ENCODE measurements at regions not wholly inside any gene's neighbourhood (a gene's known extent, or its start where the extent isn't known, plus 50 kb on each side); places are given as distances from the start of the nearest gene placed in this dataset.

- Histone ChIP-seq H3K9me3 (replicated peaks; ENCODE audit: control insufficient read depth, insufficient read depth, low read depth, low read length) (no peaks in the 10 kb centered on the region), H3K36me3 (ENCODE audit: control insufficient read depth, insufficient read depth, low read length) (no peaks in the 10 kb centered on the region), H3K27me3 (ENCODE audit: control insufficient read depth in 2 of 2, insufficient read depth in 2 of 2, low read length in 2 of 2) (peaks cover 0 to 38% of the 10 kb centered on the region in 2 experiments; a peak in 2 of 5 replicates), H3K4me2 (ENCODE audit: insufficient read depth, low read length) (no peak overlapping the region), H4K20me1 (replicated peaks; ENCODE audit: control insufficient read depth, insufficient read depth, low read length) (no peaks in the 10 kb centered on the region), H3K9me1 (ENCODE audit: control insufficient read depth, insufficient read depth, low read length) (no peaks in the 10 kb centered on the region), H2AFZ (ENCODE audit: low read depth, low read length) (no peak overlapping the region), H3K4me1 (replicated peaks in 1 of 2; ENCODE audit: control insufficient read depth in 2 of 2, insufficient read depth in 2 of 2, low read length in 2 of 2) (no peaks in the 10 kb centered on the region; a peak in 1 of 5 replicates), H3K79me2 (ENCODE audit: control insufficient read depth, insufficient read depth, low read length) (no peaks in the 10 kb centered on the region), H3K27ac (ENCODE audit: extremely low read depth, low read depth, low read length) (no peak overlapping the region), H3K9ac (ENCODE audit: insufficient read depth in 1 of 2, low read depth in 2 of 2, low read length in 2 of 2) (no peak overlapping the region), H3K4me3 (no peak overlapping the region)
- no peak for ATAC-seq
- no peak for DNase-seq (ENCODE audit: extremely low read depth in 1 of 4, low spot score in 3 of 4)
- ChIA-PET CTCF (ENCODE audit: low intra/inter-chr PET ratio) (no interaction called here), POLR2A (interaction anchor here (0.6 to 0.8 kb wide), 2 partner anchors 9 to 14 kb away, joined by 3 read pairs; no protein-coding TSS in a partner anchor)
- intact Hi-C loops (cut with micrococcal nuclease) (no loop called here), in situ Hi-C loops (cut with MboI) (no loop called here)
- BruUV-seq (replicated peaks): no TSS peak
- no peak for FAIRE-seq
- WGBS (ENCODE audit: insufficient coverage, low coverage, missing lambda C conversion rate): 2% methylated on average over 12 of the region's 12 CpGs
- no peak for TF ChIP-seq KLF6 (CRISPR knock-in tag; IDR thresholded peaks at IDR 0.05; ENCODE audit: borderline replicate concordance)
- TF ChIP-seq ZFPM2 (CRISPR knock-in tag; IDR thresholded peaks at IDR 0.05): no peak
- no peak for TF ChIP-seq TCF7 (IDR thresholded peaks at IDR 0.05; ENCODE audit: borderline replicate concordance)
- no peak for TF ChIP-seq TEAD2 (tag; IDR thresholded peaks at IDR 0.05)
- no peak for TF ChIP-seq ZMIZ1 (IDR thresholded peaks at IDR 0.05; ENCODE audit: low read depth in 2 of 2, low read length in 2 of 2)
- no peak for TF ChIP-seq ZBTB11 (CRISPR knock-in tag; IDR thresholded peaks at IDR 0.05)
- TF ChIP-seq, protein P1, sequence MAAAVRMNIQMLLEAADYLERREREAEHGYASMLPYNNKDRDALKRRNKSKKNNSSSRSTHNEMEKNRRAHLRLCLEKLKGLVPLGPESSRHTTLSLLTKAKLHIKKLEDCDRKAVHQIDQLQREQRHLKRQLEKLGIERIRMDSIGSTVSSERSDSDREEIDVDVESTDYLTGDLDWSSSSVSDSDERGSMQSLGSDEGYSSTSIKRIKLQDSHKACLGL (CRISPR knock-in tag; IDR thresholded peaks at IDR 0.05; ENCODE audit: borderline replicate concordance, poor library complexity, severe bottlenecking): no peak
- TF ChIP-seq, protein P2, sequence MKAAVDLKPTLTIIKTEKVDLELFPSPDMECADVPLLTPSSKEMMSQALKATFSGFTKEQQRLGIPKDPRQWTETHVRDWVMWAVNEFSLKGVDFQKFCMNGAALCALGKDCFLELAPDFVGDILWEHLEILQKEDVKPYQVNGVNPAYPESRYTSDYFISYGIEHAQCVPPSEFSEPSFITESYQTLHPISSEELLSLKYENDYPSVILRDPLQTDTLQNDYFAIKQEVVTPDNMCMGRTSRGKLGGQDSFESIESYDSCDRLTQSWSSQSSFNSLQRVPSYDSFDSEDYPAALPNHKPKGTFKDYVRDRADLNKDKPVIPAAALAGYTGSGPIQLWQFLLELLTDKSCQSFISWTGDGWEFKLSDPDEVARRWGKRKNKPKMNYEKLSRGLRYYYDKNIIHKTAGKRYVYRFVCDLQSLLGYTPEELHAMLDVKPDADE (conservative IDR thresholded peaks at IDR 0.05; ENCODE audit: control insufficient read depth, low read depth, low read length): no peak
- no peak for TF ChIP-seq NFE2L1 (tag; IDR thresholded peaks at IDR 0.05; ENCODE audit: borderline replicate concordance, low read depth)
- TF ChIP-seq ZNF764 (CRISPR knock-in tag; IDR thresholded peaks at IDR 0.05; ENCODE audit: low read depth): no peak
- TF ChIP-seq LEF1 (IDR thresholded peaks at IDR 0.05): no peak
These were observed 136.5 kb upstream of the HS6ST1 start for GRCh38 chr2:128454980-128455720.
